Stimulated activated naive CD4-positive, alpha-beta T cell treated with Interleukin-2 at 50 U/mL for 16 hours (primary cell): ENCODE measurements at regions not wholly inside any gene's neighbourhood (a gene's known extent, or its start where the extent isn't known, plus 50 kb on each side); places are given as distances from the start of the nearest gene placed in this dataset.

Experiments
- DNase-seq: peaks from one replicate; lab custom pipeline; 2025; lab: John Stamatoyannopoulos, UW

DNA sequence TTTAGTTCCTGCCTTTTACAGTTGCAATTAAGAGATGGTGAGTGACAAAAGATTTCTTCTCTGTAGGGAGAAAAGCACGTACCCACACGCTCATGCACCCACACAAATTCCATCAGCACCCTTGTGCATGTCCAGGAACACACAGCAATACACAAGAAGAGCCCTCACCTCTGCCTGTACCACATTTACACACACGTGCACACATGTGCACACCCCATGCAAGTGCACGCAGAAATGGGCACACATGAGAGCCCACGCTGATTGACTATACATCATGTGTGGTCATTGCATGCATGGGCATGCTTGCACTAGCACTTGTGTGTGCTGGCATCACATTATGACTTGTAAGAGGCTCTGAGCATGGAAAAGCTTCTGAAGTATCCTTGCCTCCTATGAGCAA is 70.5 kb downstream of the SERPINA3 start:
- DNase-seq: no peak

DNA sequence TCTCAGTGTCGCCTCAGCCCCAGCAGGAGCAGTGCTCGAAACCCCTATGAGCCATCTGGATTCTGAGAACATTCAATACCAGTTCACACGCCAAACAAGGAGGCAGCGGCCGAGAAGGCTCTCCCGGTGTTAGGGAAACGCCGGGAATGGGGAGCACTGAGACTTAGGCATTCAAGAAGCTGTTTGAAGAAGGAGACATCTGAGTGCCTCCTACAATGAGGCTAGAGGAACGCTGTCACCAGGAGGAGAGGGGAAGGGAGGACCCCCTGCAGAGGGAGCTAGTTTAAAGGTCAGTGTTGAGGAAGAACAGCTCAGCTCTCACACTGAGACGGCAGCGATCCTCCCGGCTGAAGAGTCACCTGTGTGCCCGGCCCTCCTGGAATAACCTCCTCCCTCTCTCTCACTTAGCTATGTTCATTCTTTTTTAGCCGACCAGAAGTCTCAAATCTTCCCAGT is 69.9 kb downstream of the SERPINA3 start:
- no peak for DNase-seq

DNA sequence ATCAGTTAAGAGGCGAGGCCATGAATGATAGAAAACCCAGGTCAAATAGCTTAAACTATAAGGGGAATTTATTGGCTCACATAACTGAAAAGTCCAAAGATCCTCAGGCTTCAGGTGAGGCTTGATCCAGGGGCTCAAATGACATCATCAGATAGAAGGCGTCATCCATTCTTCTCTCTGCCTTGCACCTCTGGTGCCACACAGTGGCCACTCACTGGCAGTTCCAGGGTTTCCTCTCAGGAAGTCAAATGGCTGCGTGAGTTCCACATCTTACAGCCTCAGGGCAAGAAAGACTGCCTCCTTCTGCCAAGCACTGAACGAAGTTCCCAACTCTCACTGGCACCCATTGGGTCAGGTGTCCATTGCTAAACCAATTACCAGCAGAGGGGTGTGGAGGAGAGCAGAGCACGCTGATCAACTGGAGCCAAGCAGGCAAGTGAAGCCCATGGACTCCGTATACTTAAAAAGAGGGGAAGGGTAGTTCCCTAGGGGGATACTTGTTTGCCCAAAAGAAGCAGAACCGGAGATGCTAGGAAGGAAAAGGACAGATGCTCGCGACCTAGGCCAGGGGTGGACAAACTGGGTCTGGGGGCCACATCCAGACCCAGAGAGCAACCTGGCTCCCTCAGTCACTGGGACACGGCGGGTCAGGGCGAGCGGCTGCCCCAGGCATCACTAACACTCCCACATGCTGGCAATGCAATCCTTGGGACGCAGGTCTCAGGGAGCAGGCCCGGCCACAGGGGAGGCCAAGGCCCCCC is 69.3 kb downstream of the SERPINA3 start:
- DNase-seq: no peak

DNA sequence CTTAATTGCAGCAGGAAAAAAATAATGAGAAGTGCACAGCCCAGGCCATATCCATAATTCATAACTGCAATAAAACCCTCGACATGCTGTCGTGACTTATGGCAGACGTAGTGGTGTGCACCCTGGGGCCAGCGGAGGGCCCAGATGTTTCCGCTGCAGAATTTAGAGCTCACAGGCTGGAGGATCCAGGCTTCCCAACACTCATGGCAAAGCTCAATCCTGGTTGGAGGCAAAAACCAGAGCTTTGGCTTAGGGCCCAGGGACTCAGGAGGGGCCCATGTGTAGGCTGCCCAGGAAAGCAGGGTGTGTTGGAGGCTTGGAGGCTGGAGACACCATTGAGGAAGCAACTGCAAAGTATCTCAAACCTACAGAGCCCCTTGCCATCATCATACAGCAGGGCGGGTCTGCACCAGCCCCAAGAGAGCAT is 68.7 kb downstream of the SERPINA3 start:
- no peak for DNase-seq

DNA sequence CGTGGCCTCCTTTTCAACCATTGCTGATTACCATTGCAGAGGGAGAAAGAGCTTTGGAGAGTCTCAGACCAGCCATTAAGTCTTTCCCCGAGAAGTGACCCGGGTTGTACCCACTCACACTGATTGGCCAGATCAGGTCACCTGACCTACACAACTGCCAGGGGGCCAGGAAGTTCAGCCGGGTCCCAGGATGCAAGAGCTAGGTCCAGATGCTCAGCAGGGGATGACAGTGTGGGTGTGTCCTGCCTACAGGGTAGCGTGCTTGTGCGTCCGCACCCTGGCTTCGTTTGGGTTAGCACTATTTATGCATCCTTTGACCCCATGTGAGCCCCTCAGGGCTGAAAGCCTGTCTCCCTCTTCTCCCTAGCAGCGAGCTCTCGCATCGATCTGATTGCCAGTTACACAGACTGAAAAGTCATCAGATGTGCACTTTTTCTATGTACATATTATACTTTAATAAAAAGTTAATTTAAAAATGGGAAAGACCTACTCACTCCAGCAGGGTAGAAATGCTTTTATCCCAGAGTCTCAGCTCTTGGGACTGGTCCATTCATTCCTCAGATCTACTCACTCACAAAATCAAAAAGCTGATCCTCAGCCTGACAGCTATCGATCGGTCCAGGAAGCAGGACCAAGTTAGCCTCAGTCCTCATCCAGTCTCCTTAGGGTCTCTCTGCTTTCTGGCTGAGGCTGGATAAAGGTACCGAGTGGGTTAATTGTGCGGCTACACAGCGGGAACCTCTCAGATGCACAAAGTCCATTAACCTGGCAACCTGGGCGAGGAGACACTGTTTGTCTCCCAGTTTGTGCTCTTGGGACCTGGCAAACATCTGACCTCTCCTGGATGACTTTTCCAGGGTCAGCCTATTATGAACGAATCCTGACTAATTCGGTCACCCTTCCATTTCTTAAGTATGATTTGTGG is 68.0 kb downstream of the SERPINA3 start:
- no peak for DNase-seq

DNA sequence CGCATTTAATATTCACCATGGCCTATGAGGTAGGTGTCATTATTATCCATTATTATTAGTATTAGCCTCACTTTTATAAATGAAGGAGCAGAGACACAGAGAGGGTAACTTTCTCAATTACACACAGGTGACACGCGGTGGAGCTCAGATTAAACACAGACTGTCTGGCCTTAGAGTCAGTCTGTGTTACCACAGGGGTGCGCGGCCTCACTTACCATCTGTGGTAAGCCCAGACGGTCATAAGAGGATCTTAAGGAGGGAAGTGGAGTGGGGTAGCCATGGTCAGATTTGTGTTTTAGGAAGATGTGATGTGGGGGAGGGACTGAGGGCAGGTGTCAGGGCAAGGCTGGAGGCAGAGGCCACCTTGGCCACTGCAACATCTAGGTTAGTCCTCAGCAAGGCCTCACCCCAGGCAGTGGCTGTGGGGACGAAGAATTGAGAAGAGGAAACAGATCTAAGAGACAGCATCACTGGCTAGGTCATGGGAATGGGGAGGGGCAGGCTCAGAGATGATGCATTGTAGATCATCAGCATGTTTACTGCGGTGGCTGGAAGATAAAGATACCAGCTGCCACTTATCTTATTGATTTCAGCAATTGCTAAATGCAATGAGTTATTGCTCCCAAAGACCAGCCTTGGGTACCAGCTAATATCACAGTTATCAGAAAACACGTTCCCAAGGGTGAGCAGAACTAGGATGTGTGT is 67.1 kb downstream of the SERPINA3 start:
- DNase-seq: no peak

DNA sequence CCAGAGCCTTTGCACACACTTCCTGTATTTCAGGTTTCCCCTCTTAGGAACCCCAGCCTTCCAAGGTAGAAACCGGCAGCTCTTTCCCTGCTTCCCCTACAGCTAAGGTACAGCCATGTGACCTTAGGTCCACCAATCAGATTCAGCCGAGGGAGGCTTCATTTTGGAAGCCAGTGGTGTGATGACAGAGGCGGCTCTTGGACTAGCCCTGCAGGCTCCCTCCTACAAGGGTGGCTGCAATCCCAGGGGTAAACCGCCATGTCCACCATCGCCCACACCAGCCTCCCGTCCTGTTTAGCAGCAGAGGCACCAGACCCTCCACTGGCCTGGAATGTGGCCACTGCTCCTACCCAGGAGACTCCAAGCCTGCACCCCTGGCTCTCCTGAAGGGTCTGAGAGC is 65.6 kb downstream of the SERPINA3 start:
- no peak for DNase-seq

DNA sequence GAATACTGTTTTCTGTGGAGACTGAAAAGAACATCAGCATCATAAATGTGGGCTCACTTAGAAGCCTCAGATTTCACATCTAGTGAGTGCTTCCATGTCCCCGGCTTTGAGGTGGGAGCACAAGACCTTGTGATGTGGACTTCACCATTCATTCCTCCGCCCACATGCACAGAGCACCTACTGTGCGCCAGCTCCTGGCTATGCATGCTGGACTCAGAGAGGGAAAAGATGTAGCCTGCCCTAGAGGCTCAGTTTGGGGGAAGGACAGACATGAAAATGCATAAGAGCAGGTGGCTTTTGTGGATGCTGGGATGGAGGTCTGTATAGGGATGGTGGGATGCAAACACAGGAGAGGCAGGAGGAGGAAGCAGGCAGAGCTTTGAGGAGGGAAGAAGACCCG is 65.0 kb downstream of the SERPINA3 start:
- DNase-seq: no peak

DNA sequence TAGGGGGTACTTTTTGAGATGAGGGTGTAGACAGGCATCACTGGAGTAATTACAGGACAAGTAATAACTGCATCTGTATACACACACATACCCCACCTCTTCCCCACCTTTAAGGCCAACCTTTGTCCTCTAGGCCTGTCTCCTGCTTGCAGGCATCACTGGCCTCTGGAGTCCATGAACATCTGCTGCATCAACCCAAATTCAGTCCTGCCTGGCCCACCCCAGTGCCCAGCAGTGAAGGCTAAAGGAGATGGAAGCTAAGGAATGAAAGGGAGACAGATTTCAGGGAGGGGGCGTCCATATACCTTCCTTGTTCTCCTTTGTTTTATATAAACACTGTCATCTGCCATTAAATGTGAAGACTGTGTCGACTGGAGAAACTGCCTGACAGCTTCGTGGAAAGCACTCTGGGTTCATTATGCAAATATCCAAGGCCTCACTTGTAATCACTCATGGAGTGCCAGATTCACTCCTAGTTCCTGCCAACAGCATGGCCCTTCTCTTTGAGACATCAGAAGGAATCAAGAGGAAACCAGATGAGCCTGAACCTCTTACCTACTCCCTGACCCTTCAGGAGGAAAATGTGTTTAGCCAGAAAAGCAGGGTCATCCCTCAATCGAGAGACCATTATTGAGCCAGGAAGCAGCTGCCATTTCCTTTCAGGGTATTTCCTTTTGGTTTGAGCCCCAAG is 64.4 kb downstream of the SERPINA3 start:
- DNase-seq: no peak

DNA sequence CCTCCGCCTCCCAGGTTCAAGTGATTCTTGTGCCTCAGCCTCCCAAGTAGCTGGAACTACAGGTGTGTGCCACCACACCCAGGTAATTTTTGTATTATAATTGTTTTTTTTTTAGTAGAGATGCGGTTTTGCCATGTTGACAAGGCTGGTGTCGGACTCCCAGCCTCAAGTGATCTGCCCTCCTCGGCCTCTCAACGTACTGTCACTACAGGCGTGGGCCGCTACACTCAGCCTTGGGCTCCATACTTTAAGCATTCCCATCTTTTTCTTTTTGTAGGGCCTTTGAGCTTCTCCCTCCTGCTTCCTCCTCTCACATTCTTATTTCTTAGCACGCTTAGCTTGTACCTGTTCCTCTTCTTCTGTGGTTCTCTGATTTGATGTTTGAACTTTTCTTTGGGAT is 62.8 kb downstream of the SERPINA3 start:
- DNase-seq: no peak

DNA sequence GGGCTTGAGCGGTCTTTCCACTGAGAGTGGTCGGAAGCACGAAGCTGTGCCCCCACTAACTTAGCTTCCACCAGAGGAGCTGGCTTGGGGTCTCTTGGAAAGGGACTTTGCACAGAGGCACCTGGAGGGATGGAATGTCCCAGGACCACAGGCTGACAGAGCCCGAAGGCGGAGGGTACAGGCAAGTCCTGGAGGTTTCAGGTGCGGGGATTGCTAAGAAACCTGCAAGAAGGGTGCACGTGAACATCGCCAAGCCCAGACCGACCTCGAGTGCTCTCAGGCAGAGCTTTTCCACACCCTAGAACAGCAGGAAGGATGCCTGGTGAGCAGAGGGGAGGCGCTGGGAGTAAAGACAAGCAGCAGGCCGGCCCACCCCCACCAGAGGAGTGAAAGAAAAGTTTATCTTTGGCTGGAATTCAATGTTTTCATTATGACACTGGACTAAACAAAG is 61.6 kb downstream of the SERPINA3 start:
- DNase-seq: no peak
